SK-N-SH (cell line): ENCODE measurements at regions not wholly inside any gene's neighbourhood (a gene's known extent, or its start where the extent isn't known, plus 50 kb on each side); places are given as distances from the start of the nearest gene placed in this dataset.

ENCODE experiments used
- CTCF ChIA-PET: fragments of 300-600, 350-600 bp; formaldehyde crosslinking; extraction: SDS; loops from one replicate; lab custom pipeline; 2021; lab: Yijun Ruan, JAX
- POLR2A ChIA-PET: fragments of 350-600 bp; sonication (Branson Sonifier 250); formaldehyde crosslinking; extraction: SDS; loops from one replicate; lab custom pipeline; 2020; ENCODE audit warnings: antibody characterized with exemption, inconsistent platforms; lab: Yijun Ruan, JAX
- DNase-seq: peaks from one replicate; pipeline ENCODE4 v3.0.0; 2012
- H2AFZ ChIP-seq: fragments of 200-600 bp; sonication (generic); 2 replicates; pipeline ENCODE4 v1.8.1; 2016; ENCODE audit warnings: antibody characterized with exemption, mild to moderate bottlenecking, low read depth
- H3F3A ChIP-seq: fragments of 200-600 bp; sonication (generic); replicated peaks from 2 replicates; pipeline ENCODE3; 2016; ENCODE audit warnings: antibody characterized with exemption, mild to moderate bottlenecking; ENCODE audit not compliant: insufficient read depth
- H3K27ac ChIP-seq, 2 experiments: fragments of 200-500 bp in 1 of 2; fragments of 200-600 bp in 1 of 2; sonication (Bioruptor generic) in 1 of 2; sonication (generic), shearing (Covaris generic) in 1 of 2; 2 replicates each; pipeline versions ENCODE4 v1.5.1 to v1.6.1; 2014 to 2016; ENCODE audit warnings: low read depth in 2 of 2, inconsistent platforms in 1 of 2, low read length in 1 of 2, mild to moderate bottlenecking in 1 of 2, mixed read lengths in 1 of 2
- H3K27me3 ChIP-seq: fragments of 200-600 bp; sonication (generic), shearing (Covaris generic); 2 replicates; pipeline ENCODE4 v1.6.1; 2016; ENCODE audit warnings: mixed run types; ENCODE audit not compliant: insufficient read depth
- H3K36me3 ChIP-seq, 2 experiments: fragments of 200-500 bp in 1 of 2; fragments of 200-600 bp in 1 of 2; sonication (Bioruptor generic) in 1 of 2; sonication (generic) in 1 of 2; replicated peaks in 1 of 2; 2 replicates each; pipeline versions ENCODE3 to v1.5.1; 2014 to 2016; ENCODE audit warnings: low read length in 1 of 2, mild to moderate bottlenecking in 1 of 2; ENCODE audit not compliant: insufficient read depth in 2 of 2, control insufficient read depth in 1 of 2
- H3K4me1 ChIP-seq, 2 experiments: fragments of 200-500 bp in 1 of 2; fragments of 200-600 bp in 1 of 2; sonication (Bioruptor generic) in 1 of 2; sonication (generic), shearing (Covaris generic) in 1 of 2; 2 replicates each; pipeline versions ENCODE4 v1.5.1 to v1.6.1; 2014 to 2016; ENCODE audit warnings: low read depth in 1 of 2, low read length in 1 of 2, mixed run types in 1 of 2; ENCODE audit not compliant: insufficient read depth in 2 of 2, control insufficient read depth in 1 of 2
- H3K4me2 ChIP-seq: fragments of 200-600 bp; sonication (generic), shearing (Covaris generic); 2 replicates; pipeline ENCODE4 v1.6.1; 2017; ENCODE audit warnings: mixed run types
- H3K4me3 ChIP-seq, 2 experiments: fragments of 200-500 bp in 1 of 2; fragments of 200-600 bp in 1 of 2; sonication (Bioruptor generic) in 1 of 2; sonication (generic), shearing (Covaris generic) in 1 of 2; 2 replicates each; pipeline versions ENCODE4 v1.5.1 to v1.8.1; 2014 to 2016; ENCODE audit warnings: low read depth in 2 of 2, inconsistent platforms in 1 of 2, low read length in 1 of 2, mild to moderate bottlenecking in 1 of 2, mixed read lengths in 1 of 2, moderate library complexity in 1 of 2
- H3K79me2 ChIP-seq: fragments of 200-600 bp; sonication (generic); 2 replicates; pipeline ENCODE4 v1.8.1; 2017; ENCODE audit warnings: mild to moderate bottlenecking; ENCODE audit not compliant: insufficient read depth
- H3K9ac ChIP-seq: fragments of 200-600 bp; sonication (generic); 2 replicates; pipeline ENCODE4 v1.6.1; 2017; ENCODE audit warnings: mixed run types
- H3K9me2 ChIP-seq: fragments of 200-600 bp; sonication (generic); 2 replicates; pipeline ENCODE4 v1.6.1; 2017; ENCODE audit warnings: mixed run types
- H3K9me3 ChIP-seq: fragments of 200-600 bp; sonication (generic); 2 replicates; pipeline ENCODE4 v1.6.1; 2017; ENCODE audit warnings: mixed run types, mild to moderate bottlenecking, moderate library complexity
- H4K20me1 ChIP-seq: fragments of 200-600 bp; sonication (generic); 2 replicates; pipeline ENCODE4 v1.6.1; 2017; ENCODE audit warnings: mild to moderate bottlenecking, mixed run types; ENCODE audit not compliant: insufficient read depth
- ELF1 ChIP-seq: IDR thresholded peaks from 2 replicates; pipeline ENCODE4 v1.4.0; 2012
- EP300 ChIP-seq, 2 experiments: IDR thresholded peaks; 2 replicates each; pipeline versions ENCODE4 v1.4.0 to v1.6.1; 2012; ENCODE audit warnings: borderline replicate concordance in 1 of 2, low read depth in 1 of 2, low read length in 1 of 2
- FOSL2 ChIP-seq: IDR thresholded peaks from 2 replicates; pipeline ENCODE4 v1.4.0; 2012; ENCODE audit warnings: low read depth, mild to moderate bottlenecking, moderate library complexity, borderline replicate concordance
- FOXJ3 ChIP-seq: sonication (generic); formaldehyde crosslinking; IDR thresholded peaks from 2 replicates; pipeline ENCODE4 v1.5.1; 2020; ENCODE audit warnings: mild to moderate bottlenecking, missing genetic modification reagents
- GATA2 ChIP-seq: sonication (generic); formaldehyde crosslinking; IDR thresholded peaks from 2 replicates; pipeline ENCODE4 v1.5.0; 2020; ENCODE audit warnings: mild to moderate bottlenecking, missing genetic modification reagents
- JUND ChIP-seq: IDR thresholded peaks from 2 replicates; pipeline ENCODE4 v1.4.0; 2012
- MAX ChIP-seq: IDR thresholded peaks from 2 replicates; pipeline ENCODE4 v1.4.0; 2012; ENCODE audit warnings: low read depth
- MEF2A ChIP-seq: IDR thresholded peaks from 2 replicates; pipeline ENCODE4 v1.4.0; 2012; ENCODE audit warnings: low read depth, borderline replicate concordance
- NFIC ChIP-seq: IDR thresholded peaks from 2 replicates; pipeline ENCODE4 v1.4.0; 2012; ENCODE audit warnings: borderline replicate concordance
- NRF1 ChIP-seq: IDR thresholded peaks from 2 replicates; pipeline ENCODE4 v1.6.1; 2012; ENCODE audit warnings: low read depth, mild to moderate bottlenecking, low read length
- POLR2AphosphoS5 ChIP-seq: IDR thresholded peaks from 2 replicates; pipeline ENCODE4 v1.6.1; 2012; ENCODE audit warnings: low read depth, low read length
- RAD21 ChIP-seq: IDR thresholded peaks from 2 replicates; pipeline ENCODE4 v1.6.1; 2012; ENCODE audit warnings: mild to moderate bottlenecking, low read length
- RCOR1 ChIP-seq: fragments of 150-350 bp; IDR thresholded peaks from 2 replicates; pipeline ENCODE4 v1.6.1; 2017; ENCODE audit warnings: antibody characterized with exemption, low read length
- REST ChIP-seq: IDR thresholded peaks from 2 replicates; pipeline ENCODE4 v1.6.1; 2012; ENCODE audit warnings: mild to moderate bottlenecking, low read depth, low read length, moderate library complexity
- RXRA ChIP-seq: IDR thresholded peaks from 2 replicates; pipeline ENCODE4 v1.4.0; 2012; ENCODE audit warnings: low read depth, mild to moderate bottlenecking, borderline replicate concordance
- SMC3 ChIP-seq: IDR thresholded peaks from 2 replicates; pipeline ENCODE4 v1.6.1; 2012; ENCODE audit warnings: low read depth, low read length, improper control_type of control experiment
- TEAD4 ChIP-seq: IDR thresholded peaks from 2 replicates; pipeline ENCODE4 v1.4.0; 2012; ENCODE audit warnings: mild to moderate bottlenecking, borderline replicate concordance; ENCODE audit not compliant: insufficient read depth
- USF1 ChIP-seq: IDR thresholded peaks from 2 replicates; pipeline ENCODE4 v1.4.0; 2012; ENCODE audit warnings: low read depth, borderline replicate concordance
- WGBS: methylation state at CpG from one replicate; pipeline ENCODE4 v1.1.6; 2017; ENCODE audit warnings: low lambda C conversion rate; 5-methylcytosine and 5-hydroxymethylcytosine counted together

GRCh38 chr2:120852200-120852815 is 116.6 kb downstream of the GLI2 start:
- CTCF ChIA-PET: interaction anchor here (0.8 to 1.5 kb wide), 6 partner anchors 10 to 219 kb away, joined by 3 to 4 read pairs (median 3); no protein-coding TSS in a partner anchor
- H4K20me1 ChIP-seq: peaks cover 17% of the 10 kb centered on the region; the same call in 1 of the 2 replicates

DNA sequence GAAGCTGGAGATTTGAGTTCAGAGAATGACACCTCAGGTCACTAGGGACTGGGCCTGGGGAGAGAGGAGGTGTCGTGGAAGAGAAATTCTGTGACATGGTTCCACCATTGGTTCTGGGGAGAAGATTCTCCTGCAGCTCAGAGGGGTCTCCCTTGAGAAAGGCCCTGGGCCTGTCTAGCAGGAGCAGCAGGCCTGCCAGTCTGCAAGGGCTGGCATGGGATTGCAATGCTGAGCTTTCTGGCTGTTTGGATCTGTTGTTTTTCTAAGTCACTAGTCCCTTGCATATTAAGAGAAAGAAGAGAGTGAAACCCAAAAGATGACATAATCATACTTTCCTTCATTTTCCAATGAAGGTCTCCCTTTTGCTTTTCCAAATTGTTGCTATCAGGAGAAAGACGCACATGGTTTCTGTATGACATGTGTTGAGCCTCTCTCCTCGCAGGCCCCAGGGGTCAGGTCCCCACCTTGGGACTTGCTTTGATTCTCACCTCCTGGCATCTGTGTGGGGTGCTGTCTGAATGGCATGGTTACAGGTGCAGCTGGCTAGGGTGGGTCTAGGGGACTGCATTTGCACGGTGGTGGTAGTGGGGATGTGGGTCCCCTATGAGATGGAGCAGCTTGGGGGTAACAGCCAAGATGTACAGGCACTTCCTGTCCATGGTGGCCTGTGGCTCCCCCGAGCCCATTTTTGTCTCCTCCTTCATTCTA is 117.8 kb downstream of the GLI2 start:
- no peak for TF ChIP-seq GATA2 (CRISPR knock-in tag)
- no peak for TF ChIP-seq JUND
- no peak for TF ChIP-seq RCOR1
- TF ChIP-seq MEF2A: no peak
- TF ChIP-seq EP300 (IDR thresholded peaks at IDR 0.05; ENCODE audit: borderline replicate concordance in 1 of 2, low read depth in 1 of 2, low read length in 1 of 2): no peak
- no peak for TF ChIP-seq USF1
- no peak for TF ChIP-seq POLR2AphosphoS5
- no peak for TF ChIP-seq NRF1
- no peak for TF ChIP-seq REST
- TF ChIP-seq SMC3: no peak
- TF ChIP-seq RXRA: no peak
- TF ChIP-seq FOXJ3 (CRISPR knock-in tag): no peak
- 96% methylated on average over 4 of the region's 5 CpGs for WGBS
- H3K9me2 ChIP-seq: no peaks in the 10 kb centered on the region
- H3K9ac ChIP-seq: no peak overlapping the region
- peaks cover 17% of the 10 kb centered on the region; the same call in 1 of the 2 replicates for H4K20me1 ChIP-seq
- no peak overlapping the region for H2AFZ ChIP-seq
- no peaks in the 10 kb centered on the region for H3K9me3 ChIP-seq
- ChIA-PET CTCF (interaction anchor here (1.1 to 1.5 kb wide), 3 partner anchors 47 to 218 kb away, joined by 3 to 4 read pairs (median 3); no protein-coding TSS in a partner anchor), POLR2A (no interaction called here)
- H3K4me2 ChIP-seq: no peak overlapping the region
- H3F3A ChIP-seq: no peaks in the 10 kb centered on the region
- H3K27ac ChIP-seq: no peak overlapping the region
- no peak for DNase-seq
- H3K36me3 ChIP-seq: peaks cover 0 to 12% of the 10 kb centered on the region in 2 experiments
- H3K4me3 ChIP-seq: no peak overlapping the region
- no peaks in the 10 kb centered on the region; the same call in 1 of the 2 replicates for H3K79me2 ChIP-seq
- H3K27me3 ChIP-seq: no peaks in the 10 kb centered on the region
- peaks cover 0 to 56% of the 10 kb centered on the region in 2 experiments; a peak in 1 of 4 replicates for H3K4me1 ChIP-seq

More at GRCh38 chr2:120852200-120852815, 116.6 kb downstream of the GLI2 start:
- H3K4me2 ChIP-seq: no peak overlapping the region
- H3K79me2 ChIP-seq: no peaks in the 10 kb centered on the region; the same call in 1 of the 2 replicates
- H3K27ac ChIP-seq: no peak overlapping the region
- H3F3A ChIP-seq: no peaks in the 10 kb centered on the region
- DNase-seq: no peak
- WGBS: 97% methylated on average over 6 of the region's 12 CpGs
- H3K9me2 ChIP-seq: no peaks in the 10 kb centered on the region
- H3K36me3 ChIP-seq: peaks cover 0 to 12% of the 10 kb centered on the region in 2 experiments
- H3K4me3 ChIP-seq: no peak overlapping the region
- POLR2A ChIA-PET: no interaction called here
- no peaks in the 10 kb centered on the region for H3K27me3 ChIP-seq
- no peak overlapping the region for H2AFZ ChIP-seq
- TF ChIP-seq TEAD4 (no peak), MAX (no peak), RXRA (no peak), ELF1 (no peak), RAD21 (no peak), USF1 (no peak), FOSL2 (no peak), NFIC (no peak)
- H3K9me3 ChIP-seq: no peaks in the 10 kb centered on the region
- H3K4me1 ChIP-seq: peaks cover 0 to 57% of the 10 kb centered on the region in 2 experiments; a peak in 1 of 4 replicates
- no peak overlapping the region for H3K9ac ChIP-seq
